GM12865 (cell line): ENCODE measurements at regions not wholly inside any gene's neighbourhood (a gene's known extent, or its start where the extent isn't known, plus 50 kb on each side); places are given as distances from the start of the nearest gene placed in this dataset.

ENCODE experiments used
- DNase-seq: peaks from one replicate; pipeline ENCODE4 v3.0.0; 2010; ENCODE audit warnings: low read depth
- H3K4me3 ChIP-seq: 2 replicates; pipeline ENCODE4 v1.5.1; 2011; ENCODE audit warnings: mild to moderate bottlenecking, low read depth, low read length, control low read depth
- TF ChIP-seq, protein P1 (sequence below): IDR thresholded peaks from 2 replicates; pipeline ENCODE4 v1.5.1; 2011; ENCODE audit warnings: low read length, control low read depth, low read depth, inconsistent platforms; ENCODE audit not compliant: insufficient read depth; ENCODE audit errors: missing control alignments

DNA sequence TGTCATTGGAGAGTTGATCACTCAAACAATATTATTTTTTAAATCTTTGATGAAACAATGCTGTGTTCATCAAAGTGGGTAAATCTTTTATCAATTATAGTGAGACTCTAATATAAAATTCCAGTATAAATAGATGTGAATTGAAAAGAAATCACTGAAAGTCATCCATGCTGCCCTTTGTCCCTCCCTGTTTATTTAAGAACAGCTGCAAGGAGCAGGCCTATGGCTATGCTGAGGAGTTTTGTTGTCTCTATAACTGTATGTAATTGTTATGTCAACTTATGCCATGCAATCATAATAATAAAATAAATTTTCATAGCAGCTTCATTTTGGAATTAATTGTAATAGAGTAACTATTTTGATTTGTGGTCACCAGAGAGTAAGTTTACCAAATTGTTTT is 1272.4 kb upstream of the ADGRL4 start:
- DNase-seq: no peak
- TF ChIP-seq, protein P1, sequence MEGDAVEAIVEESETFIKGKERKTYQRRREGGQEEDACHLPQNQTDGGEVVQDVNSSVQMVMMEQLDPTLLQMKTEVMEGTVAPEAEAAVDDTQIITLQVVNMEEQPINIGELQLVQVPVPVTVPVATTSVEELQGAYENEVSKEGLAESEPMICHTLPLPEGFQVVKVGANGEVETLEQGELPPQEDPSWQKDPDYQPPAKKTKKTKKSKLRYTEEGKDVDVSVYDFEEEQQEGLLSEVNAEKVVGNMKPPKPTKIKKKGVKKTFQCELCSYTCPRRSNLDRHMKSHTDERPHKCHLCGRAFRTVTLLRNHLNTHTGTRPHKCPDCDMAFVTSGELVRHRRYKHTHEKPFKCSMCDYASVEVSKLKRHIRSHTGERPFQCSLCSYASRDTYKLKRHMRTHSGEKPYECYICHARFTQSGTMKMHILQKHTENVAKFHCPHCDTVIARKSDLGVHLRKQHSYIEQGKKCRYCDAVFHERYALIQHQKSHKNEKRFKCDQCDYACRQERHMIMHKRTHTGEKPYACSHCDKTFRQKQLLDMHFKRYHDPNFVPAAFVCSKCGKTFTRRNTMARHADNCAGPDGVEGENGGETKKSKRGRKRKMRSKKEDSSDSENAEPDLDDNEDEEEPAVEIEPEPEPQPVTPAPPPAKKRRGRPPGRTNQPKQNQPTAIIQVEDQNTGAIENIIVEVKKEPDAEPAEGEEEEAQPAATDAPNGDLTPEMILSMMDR: no peak
- no peak overlapping the region for H3K4me3 ChIP-seq

DNA sequence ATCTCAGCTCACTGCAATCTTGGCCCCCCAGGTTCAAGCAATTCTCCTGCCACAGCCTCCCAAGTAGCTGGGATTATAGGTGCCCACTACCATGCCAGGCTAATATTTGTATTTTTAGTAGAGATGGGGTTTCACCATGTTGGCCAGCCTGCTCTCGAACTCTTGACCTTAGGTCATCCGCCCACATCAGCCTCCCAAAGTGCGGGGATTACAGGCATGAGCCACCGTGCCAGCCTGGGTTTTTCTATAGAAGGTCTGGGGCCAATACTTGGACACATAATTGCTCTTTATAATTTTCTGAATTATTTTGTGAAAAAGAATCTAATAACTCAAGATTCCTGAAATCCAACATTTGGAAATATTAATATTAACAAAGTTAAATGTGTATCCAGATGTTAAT is 1267.7 kb upstream of the ADGRL4 start:
- DNase-seq: no peak
- H3K4me3 ChIP-seq: no peak overlapping the region
- TF ChIP-seq, protein P1: no peak

DNA sequence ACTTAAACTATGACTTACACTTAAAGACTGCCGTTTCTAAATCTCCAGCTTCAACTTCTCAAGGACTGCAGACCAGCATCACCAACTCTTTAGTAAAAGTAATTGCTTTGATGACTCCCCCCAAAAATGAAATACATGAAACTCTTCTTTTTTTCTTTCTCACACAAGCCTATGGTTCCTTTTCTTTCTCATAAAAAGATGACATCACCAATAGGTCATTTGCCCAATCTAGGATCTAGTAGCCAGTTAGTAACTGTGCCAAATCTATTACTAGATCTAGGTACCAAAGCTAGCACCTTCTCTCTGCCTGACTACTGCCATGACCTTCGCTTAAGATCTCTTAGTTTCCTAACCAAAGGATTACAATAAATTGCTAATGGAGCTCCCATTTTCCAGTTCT is 1266.0 kb upstream of the ADGRL4 start:
- TF ChIP-seq, protein P1: no peak
- H3K4me3 ChIP-seq: no peak overlapping the region
- no peak for DNase-seq

DNA sequence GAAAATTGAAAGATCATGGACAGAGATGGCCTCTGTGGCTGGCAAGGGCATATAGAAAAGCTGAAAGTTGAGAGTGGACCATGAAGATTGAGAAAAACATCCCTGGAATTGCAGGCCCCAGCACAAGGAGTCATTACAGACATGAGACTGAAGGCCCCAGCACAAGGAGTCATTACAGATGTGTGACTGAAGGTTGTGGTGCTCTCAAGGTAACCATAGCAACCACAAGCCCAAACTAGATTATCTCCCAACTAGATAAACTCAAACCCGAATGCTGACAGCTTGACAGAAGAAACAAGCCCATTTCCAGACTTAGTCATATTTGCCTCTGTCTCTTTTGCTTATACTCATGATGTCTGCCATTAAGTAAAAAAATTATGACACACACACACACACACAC is 1252.1 kb upstream of the ADGRL4 start:
- no peak overlapping the region for H3K4me3 ChIP-seq
- TF ChIP-seq, protein P1: no peak
- no peak for DNase-seq

DNA sequence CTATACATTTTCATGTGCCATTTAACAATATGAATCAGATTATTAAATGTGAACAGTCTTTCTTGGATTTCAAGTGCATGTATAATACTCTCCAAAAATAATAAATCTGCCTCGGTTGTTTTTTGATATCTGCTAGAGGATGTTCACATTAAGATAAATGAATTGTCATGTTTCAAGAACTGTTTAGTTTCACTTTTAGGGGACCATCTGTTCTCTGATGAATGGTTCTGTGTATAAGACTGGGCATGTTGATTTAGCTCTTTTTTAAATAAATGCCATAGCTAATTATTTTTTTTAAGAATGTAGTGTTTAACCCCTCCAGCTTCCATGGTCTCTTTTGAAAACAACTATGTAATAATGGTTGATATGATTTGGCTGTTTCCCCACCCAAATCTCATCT is 1245.1 kb upstream of the ADGRL4 start:
- TF ChIP-seq, protein P1: no peak
- DNase-seq: no peak
- H3K4me3 ChIP-seq: no peak overlapping the region

DNA sequence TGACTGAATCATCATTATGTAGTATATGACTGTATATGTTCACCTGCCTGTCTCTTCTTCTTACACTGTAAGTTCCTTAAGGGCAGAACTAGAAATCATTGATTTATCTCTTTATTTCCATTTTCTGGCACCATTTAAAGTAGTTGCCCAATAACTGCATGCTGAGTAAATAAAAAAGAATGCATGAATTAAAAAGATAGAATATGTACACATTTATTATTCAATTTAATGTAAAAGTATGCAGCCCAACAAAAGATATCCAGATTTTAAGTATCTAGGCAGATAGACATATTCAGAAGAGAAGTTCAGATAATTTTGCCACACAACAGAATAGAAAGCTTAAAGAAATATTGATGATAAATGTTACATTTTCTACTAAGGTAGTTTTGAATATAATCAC is 1244.6 kb upstream of the ADGRL4 start:
- no peak overlapping the region for H3K4me3 ChIP-seq
- TF ChIP-seq, protein P1: no peak
- no peak for DNase-seq

DNA sequence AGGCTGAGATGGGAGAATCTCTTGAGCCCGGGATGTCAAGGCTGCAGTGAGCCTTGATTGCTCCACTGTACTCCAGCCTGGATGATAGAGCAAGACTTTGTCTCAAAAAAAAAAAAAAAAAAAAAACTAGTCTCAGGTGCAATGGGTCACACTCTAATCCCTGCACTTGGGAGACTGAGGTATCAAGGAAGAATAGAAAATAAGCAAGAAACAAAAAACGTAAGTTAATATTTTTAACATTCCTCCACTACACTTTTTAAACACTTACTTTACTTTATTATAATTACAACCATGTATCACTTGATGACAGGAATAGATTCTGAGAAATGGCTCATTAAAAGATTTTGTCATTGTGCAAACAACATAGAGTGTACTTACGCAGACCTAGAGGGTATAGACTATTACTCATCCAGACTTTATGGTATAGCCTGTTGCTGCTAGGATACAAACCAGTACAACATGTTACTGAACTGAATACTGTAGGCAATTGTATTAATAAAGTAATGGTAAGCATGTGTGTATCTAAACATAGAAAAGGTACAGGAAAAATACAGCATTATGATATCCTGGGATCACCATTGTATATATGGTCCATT is 1244.1 kb upstream of the ADGRL4 start:
- no peak overlapping the region for H3K4me3 ChIP-seq
- TF ChIP-seq, protein P1: no peak
- no peak for DNase-seq
